Stimulated activated CD8-positive, alpha-beta memory T cell treated with anti-CD3 and anti-CD28 coated beads, Interleukin-15, amount 100 ng/mL, for 48 hours (primary cell): ENCODE measurements at regions not wholly inside any gene's neighbourhood (a gene's known extent, or its start where the extent isn't known, plus 50 kb on each side); places are given as distances from the start of the nearest gene placed in this dataset.

ENCODE experiments used
- DNase-seq, 2 donors: peaks; one replicate each; pipeline ENCODE4 v3.0.0-alpha.2; 2020; ENCODE audit warnings: low read depth in 2 of 2

DNA sequence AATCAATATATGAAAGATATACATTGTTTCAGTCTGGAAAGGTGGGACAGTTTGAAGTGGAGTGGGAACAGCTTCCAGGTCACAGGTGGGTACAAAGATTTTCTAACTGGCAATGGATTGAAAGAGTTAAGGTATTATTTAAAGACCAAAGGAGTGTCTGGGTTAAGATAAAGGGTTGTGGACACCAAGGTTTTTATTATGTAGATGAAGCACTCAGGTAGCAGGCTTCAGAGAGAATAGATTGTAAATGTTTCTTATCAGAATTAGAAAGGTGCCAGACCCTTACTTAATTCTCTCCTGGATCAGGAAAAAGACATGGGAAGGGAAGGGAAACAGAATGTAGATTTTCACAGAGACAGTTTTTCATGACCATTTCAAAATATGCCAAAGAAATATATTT, 1174.8 kb downstream of the MAT2B start:
- DNase-seq: no peak

DNA sequence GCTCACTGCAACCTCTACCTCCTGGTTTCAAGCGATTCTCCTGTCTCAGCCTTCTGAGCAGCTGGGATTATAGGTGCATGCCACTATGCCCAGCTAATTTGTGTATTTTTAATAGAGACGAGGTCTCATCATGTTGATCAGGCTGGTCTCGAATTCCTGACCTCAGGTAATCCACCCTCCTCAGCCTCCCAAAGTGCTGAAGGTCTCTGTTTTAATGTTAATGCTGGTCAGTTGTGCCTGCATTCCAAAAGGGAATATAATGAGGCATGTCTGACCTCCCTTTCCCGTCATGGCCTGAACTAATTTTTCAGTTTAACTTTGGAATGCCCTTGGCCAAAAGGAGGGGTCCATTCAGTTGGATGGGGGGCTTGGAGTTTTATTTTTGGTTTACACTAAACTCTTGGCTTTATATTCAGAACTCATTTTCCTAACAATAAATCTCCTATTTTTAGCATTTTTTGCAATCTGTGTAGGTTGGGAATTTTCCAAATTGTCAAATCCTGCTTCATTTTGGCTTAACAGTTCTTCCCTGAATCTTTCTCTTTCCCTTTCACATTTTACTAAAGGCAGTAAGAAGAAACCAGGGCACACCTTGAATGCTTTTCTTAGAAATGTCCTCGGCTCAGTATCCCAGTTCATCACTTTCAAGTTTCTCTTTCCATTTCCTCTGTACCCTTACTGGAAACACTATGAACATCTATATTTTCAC, 1175.5 kb downstream of the MAT2B start:
- no peak for DNase-seq

DNA sequence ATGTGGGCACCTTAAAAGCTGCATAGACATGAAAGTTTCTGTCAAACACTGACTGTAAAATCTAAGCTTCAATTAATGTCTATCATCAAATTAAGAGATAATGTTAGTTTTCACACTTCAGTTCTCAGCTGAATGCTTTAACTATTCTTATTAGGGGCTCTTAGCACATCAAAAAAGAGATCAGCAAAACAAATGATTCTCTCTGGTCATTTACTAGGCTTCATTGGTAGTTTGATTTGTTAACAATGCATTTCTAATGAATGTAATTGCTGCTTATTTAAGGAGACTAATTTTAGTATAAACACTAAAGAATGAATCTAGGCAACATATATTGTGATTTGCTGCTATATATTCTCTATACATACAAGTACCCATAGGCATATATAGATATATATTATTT, 1182.0 kb downstream of the MAT2B start:
- DNase-seq: no peak

DNA sequence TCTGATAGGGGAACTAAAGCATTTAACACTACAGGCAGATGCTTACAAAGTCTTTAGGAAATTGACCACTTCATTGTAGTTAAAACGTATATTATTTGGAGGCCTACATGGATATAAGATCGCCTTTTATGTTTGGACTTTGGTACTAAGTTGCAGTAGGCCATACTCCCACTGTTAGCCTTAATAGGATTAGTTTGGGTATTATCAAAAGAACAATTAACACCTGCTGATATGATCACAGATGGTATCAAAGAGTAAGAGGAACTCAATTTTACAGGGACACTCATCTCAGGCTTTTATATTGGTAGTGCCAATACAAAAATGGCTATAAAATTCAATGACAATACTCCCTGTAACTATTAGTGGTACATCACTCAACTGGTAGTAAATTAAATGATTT, 1183.0 kb downstream of the MAT2B start:
- DNase-seq: no peak

DNA sequence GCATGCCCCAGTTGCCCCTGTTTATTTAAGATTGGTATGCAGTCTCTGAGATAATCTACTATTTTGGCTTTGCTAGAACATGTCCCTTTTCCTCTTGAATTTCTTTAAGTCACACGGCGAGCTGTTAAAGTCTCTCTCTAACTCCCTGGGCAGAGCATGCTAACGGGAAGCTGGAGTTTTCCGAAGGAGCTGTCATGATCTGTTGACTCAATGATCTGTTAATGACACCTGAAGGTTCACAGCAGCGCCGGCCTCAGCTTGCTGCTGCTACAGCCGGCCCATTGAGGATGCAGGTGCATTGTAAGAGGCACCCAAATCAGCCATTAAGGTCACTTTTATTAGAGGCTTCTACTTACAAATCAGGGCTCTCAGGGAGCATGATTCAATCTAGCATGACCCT, 1203.4 kb downstream of the MAT2B start:
- DNase-seq: no peak

DNA sequence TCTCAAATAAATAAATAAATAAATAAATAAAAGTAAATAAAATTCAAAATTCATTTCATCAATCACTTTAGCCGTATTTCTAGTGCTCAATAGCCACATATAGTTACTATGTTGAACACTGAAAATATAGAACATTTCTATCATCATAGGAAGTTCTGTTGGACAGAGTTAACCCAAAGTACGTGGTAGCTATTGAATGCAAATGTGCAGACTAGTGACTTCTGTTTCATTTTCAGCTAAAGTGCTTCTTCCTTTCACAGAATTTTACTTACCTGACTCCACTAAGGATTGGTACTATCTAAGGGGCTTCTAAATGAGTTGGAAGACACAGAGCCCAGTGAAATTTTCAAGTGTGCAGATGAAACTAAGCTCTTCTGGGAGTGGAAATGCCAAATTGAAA, 1208.3 kb downstream of the MAT2B start:
- DNase-seq: no peak

DNA sequence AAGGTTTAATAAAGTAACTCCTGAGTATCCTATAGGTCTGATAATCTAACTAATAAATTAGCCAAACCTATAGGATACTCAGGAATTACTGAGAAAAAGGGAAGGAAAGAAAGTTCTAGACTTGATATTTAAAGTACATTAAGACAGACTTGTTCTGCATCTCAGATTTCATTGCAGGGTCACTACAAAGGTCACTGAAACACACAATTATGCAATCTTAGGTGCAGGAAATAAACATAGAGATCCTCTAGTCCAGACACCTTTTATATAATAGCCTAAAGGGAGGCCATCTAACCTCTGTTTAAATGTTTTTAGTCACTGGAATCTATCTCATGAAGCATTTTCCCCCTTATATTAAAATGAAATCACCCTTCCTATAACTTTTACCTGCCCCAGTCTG, 1215.7 kb downstream of the MAT2B start:
- no peak for DNase-seq

DNA sequence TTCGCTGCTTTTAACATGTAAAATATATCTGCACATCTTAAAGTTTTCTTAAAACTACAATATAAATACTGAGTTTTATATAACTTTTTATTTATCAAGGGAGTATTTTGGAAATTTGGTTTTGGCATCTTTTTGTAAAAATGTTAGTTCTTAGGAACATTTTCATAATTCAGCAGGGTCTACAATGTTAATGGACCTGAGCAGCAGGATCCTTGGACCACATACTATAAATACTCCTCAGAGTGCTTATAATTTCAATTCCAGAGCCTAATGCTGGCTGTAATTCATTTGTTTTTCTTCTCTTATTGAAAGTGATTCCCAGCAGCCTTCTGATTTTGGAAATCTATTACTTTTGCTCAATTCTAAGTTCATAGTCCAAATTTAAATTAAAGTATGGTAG, 1216.2 kb downstream of the MAT2B start:
- DNase-seq: no peak

DNA sequence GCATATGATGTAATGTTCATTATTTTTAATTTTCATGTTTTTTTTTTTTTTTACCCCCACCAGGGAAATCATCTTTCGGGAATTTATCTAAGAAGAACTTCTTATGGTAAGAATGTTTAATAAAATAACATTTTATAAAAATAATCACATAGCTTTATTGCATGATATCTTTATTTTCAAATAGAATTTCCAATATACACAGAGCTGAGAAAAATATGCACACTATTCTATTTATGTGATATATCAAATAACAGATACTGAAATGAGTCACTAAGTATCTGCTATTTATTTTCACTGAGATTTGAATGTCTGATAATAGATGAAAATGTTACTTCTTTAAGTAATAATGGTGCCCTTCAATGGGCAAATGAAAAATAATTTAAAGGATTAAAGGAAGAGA, 1217.3 kb downstream of the MAT2B start:
- DNase-seq: no peak

DNA sequence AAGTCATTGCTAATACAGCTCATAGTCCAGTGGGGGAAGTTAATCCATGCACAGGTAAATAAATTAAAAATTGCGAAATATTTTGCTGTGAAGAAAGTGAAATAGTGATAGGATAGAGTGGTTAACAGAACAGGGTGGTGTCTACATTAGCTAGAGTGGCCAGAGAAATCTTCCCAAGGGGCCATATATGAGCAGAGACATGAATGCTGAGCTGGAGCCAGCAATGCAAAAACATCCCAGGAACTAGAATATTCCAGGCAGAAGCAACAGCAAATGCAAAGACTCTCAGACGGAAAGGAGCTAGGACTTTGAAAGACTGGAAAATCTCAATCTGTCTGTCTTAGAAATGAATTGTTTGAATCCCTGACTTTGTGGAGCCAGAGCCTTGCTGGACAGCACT, 1221.6 kb downstream of the MAT2B start:
- DNase-seq: no peak

DNA sequence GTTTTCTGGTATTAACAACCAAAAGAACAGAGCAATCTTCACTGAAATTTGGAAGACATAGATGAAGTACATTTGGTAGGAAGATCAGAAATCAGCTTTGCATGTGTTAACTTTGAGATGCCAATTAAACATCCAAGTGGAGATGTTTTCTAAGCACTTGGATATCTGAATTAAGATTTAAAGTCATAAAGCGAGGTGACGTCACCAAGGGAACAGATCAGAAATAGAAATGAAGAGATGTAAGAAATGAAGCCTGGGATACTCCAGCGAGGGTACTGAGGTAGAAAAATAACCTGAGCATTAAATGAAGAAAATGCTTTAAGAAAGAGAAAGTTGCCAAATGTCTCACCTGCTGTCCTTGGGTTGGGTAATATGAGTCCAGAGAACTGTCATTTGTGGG, 1223.3 kb downstream of the MAT2B start:
- no peak for DNase-seq

DNA sequence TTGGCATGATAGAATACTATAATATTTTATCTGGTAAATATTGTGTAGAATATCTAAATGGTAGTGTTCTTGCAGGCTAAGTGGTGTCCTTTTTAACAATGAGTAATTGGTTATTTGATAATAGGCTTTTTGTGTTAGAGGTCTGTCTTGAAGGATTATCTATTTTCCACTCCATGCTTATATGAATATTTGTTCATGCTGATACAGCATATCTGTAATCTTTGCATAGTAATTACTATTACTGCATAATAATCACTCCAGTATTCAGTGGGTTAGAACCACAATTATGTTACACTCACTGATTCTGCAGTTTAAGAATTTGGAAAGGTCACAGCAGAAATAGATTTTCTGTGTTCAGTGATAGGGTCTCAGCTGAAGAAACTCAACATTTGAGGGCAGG, 1229.9 kb downstream of the MAT2B start:
- no peak for DNase-seq

DNA sequence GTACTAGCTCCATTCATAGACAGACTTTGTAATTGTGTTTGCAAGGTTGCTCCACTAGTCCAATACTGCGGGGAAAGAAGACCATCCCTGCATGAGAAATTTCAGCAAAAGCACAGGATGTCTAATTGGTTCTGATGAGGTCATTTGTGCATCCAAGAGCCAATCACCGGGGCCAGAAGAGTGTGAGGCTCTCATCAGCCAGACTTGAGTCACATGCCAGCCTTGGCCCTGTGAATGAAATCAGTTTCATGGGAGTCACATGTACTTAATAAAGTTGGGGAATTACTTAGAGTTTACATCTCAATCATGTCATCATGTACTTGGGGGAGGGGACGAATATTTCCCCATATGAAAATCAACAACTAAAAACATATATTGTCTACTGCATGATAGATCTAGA, 1236.0 kb downstream of the MAT2B start:
- no peak for DNase-seq

DNA sequence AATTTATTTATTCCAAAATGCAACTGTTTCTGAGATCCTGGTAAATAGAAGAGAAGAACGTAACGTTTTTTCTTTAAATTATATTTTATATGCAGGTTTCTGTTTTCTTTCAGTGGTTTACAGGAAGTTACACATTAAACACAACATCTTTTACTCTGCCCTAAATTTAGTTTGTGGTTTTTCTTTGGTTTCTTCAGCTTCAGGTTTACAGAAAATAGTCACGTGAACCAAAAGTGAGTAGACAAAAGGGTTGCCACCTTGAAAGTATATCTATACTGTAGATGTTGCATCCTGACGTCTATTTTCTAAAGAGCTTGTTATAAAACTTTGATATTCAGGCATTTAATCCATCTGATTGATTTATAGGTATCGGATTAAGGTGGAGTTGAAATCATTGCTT, 1236.6 kb downstream of the MAT2B start:
- no peak for DNase-seq

DNA sequence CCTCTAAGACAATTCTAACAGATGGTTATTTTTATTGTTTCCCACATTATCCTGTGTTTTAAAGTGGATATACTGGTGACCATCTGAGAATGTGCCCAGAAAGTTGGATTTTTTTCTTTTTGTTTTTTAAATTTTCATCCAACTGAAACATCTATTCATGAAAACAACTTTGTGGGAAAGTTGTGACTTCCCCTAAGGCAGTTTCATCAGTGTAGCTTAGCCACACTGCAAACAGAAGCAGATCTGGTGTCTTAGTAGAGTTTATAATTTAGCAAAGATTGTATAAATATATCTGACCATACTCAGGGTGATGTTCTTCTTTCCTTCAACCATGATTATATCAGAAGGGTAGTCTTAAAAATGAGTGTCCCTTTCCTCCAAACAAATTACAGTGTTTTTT, 1241.3 kb downstream of the MAT2B start:
- no peak for DNase-seq

DNA sequence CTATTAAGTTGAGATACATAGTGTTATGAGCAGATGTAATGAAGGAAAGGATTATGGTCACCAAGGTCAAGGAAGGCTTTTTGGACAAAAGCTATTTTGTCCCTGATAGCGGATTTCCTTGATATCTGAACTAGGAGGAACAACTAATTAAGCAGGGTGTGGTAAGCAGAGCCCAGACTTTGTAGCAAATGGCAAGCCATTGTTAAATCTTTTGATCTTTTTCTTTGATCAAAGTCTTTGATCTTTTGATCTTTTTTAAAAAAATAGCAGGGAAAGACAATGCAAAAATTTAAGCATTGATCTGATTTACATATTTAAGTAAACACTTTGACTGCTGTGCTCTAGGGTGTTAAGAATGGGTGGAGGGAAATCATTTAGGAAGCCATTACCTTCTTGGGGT, 1242.0 kb downstream of the MAT2B start:
- DNase-seq: no peak

DNA sequence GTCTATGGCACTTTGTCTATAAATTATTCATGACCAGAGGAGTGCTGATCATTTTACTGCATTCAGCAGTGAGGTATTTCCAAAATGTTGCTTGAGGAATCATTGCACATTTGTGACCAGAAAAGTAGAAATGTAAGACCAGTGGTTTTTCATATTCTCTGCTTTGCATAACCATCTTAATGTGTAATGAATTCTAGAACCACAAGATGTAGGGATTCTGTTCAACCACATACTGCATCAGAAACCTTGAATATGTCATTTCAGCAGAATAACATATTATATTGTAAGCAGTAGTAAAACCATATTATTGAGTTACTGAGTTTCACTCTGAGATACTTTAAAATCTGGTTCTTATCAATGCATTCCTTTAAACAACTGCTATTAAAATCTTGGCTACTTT, 1243.4 kb downstream of the MAT2B start:
- no peak for DNase-seq

DNA sequence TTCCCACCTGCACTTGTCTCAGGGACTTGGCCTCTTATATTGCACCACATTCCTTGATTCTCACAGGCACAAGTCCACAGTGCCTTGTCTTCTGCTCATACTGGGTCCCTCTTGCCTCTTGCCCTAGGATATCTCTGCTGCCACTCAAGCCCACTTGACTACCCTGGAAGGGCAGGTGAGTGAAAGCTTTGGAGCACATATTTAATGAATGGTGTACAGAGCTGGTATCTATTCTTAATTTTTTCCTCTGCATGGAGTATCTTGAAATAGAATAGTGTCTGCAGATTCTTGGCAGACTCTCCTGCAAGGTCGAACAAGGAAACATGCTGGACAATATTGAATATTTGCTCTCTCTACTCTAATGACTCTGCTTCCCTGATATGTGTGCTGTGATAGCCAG, 1248.0 kb downstream of the MAT2B start:
- DNase-seq: no peak

DNA sequence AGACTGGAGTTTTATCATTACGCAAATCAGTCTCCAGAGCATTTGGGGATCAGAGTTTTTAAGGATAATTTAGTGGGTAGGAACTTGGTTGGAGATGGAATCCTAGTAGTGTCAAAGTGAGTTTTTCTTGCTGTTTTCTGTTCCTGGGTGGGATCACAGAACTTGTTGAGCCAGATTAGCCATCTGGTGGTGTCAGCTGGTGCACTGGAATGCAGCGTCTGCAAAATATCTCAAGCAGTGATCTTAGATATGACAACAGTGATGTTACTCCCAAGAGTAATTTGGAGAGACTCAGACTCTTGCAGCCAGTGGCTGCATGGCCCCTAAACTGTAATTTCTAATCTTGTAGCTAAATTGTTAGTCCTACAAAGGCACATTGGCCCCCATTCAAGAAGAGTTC, 1257.8 kb downstream of the MAT2B start:
- DNase-seq: no peak

DNA sequence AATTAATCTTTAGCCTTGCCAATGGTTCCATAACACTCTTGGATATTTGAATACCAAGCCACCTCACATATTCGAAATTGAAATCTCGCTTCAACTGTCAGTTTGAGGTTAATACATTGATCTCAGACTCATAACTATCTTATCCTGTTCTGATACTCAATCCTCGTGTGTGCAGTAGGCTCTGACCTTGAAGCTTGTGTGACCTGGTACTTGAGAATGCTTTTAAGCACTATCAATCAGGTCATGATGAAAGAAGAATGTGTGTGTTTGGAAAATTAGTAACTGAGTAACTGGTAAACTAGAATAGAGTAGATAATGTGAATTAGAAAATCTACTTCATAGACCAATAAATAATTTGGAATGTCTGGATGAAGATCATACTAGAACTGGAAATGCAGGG, 1266.7 kb downstream of the MAT2B start:
- no peak for DNase-seq

DNA sequence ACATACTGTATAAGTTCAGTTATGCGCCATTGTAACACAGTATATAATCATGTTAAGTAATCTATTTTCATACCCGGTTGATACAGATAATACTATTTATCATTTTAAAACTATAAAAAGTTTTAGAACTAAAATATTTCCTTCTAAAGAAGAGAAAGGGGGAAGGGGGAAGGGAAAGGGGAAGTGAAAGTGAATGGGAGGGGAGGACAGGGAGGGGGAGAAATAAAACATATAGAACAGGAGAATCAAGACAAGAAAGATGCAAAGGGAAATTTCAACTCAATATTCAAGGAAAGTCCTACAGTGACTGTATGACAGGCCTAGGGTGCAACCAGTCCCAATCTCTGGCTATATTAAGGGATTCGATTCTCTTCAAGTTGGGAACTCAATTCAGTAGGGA, 1278.8 kb downstream of the MAT2B start:
- DNase-seq: no peak

DNA sequence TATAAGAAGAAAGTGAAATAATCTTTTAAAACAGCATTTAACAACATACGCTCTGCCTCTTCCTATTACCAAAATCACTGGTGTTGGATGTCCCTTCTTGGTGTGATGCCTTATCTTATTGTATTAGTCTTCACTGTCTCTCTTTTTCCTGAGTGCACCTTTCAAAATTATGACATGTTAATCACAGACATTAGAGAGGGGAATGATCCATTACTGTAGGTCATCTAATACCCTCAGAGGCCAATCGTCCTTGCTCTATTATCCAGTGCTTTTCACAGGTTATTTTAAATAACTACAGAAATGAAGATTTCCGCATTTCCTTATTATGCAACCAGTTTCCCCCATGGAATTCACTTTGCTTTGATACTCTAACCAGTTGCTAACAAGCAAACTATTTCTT, 1292.7 kb downstream of the MAT2B start:
- no peak for DNase-seq

DNA sequence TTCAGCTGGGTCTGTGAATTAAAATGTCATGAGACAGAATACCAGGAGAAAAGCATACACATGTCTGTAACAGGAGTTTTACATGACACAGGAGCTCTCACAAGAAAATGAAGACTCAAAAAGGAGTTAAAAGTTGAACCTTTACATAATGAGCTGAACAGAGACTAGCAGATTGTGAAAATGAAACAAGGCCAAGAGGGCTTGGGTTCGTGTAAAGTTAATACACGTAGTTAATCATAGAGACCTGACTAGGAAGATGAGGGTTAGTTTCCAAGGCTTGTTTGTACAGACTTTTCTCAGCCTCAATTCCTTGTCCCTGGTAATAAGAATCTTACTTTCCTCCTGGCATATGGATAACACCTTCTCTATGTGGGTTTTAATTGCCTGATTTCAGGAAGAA, 1294.0 kb downstream of the MAT2B start:
- no peak for DNase-seq

DNA sequence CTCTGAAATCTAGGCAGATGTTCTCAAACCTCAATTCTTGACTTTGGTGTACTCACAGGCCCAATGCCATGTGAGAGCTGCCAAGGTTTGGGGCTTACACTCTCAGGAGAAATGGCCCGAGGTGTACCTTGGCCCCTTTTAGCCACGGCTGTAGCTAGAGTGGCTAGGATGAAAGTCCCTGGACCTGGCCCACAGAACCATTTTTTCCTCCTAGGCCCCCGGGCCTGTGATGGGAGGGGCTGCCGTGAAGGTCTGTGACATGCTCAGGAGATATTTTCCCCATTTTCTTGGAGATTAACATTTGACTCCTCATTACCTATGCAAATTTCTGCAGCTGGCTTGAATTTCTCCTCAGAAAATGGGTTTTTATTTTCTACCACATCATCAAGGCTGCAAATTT, 1296.5 kb downstream of the MAT2B start:
- no peak for DNase-seq

DNA sequence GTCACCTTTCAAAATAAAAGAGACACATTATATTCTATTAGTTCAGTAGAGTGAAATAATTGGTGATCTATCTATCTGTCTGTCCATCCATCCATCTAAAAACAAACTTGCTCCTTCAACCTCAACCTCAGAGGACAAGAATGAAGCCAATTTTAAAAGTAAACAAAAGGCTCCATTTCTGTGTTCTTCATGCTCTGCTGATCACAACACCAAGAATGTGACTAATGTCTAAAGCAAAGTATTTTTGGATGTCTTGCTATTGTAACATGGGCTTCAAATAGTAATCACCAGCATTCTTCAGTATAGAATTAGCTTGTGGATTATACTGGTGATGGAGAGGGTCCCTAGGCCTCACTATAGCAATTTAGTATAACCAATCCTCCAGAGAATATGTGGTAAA, 1304.4 kb downstream of the MAT2B start:
- DNase-seq: no peak
